ENCODE measurements at regions not wholly inside any gene's neighbourhood (a gene's known extent, or its start where the extent isn't known, plus 50 kb on each side); places are given as distances from the start of the nearest gene placed in this dataset.

DNA sequence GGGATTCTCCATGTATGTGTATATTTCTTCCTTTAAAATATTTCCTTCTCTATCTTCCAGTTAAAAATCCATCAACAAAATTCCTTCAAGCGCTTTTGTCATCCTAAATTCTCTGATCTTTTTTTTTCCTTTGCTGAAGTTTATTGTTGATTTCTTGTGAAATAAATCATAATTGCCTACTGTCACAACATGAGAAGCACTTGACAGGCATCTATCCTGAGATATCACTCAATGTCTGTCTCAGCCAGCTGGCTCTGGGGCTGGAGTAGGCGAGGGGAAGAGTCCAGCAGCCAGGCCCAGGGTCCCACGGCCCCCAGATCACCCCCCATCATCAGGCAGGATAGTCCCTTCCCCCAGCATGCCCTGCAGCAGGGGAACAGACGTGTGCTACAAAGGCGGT, 109.0 kb upstream of the TLE3 start (continued):
- TF ChIP-seq, protein P1, sequence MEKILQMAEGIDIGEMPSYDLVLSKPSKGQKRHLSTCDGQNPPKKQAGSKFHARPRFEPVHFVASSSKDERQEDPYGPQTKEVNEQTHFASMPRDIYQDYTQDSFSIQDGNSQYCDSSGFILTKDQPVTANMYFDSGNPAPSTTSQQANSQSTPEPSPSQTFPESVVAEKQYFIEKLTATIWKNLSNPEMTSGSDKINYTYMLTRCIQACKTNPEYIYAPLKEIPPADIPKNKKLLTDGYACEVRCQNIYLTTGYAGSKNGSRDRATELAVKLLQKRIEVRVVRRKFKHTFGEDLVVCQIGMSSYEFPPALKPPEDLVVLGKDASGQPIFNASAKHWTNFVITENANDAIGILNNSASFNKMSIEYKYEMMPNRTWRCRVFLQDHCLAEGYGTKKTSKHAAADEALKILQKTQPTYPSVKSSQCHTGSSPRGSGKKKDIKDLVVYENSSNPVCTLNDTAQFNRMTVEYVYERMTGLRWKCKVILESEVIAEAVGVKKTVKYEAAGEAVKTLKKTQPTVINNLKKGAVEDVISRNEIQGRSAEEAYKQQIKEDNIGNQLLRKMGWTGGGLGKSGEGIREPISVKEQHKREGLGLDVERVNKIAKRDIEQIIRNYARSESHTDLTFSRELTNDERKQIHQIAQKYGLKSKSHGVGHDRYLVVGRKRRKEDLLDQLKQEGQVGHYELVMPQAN (conservative IDR thresholded peaks at IDR 0.05) = no peak
- no peak for TF ChIP-seq EED (IDR thresholded peaks at IDR 0.05; ENCODE audit: low read depth)
- no peak for TF ChIP-seq SMAD5 (IDR thresholded peaks at IDR 0.05; ENCODE audit: low read depth)
- TF ChIP-seq RFX5 (IDR thresholded peaks at IDR 0.05; ENCODE audit: low read depth, low read length) = no peak
- TF ChIP-seq NRF1 (conservative IDR thresholded peaks at IDR 0.05; ENCODE audit: low read depth, low read length) = no peak
- TF ChIP-seq SP1 (IDR thresholded peaks at IDR 0.05; ENCODE audit: low read depth, low read length) = no peak
- no peak for TF ChIP-seq ZSCAN29 (IDR thresholded peaks at IDR 0.05)
- no peak for TF ChIP-seq SIX5 (IDR thresholded peaks at IDR 0.05; ENCODE audit: low read depth, low read length, severe bottlenecking)
- TF ChIP-seq, protein P2, sequence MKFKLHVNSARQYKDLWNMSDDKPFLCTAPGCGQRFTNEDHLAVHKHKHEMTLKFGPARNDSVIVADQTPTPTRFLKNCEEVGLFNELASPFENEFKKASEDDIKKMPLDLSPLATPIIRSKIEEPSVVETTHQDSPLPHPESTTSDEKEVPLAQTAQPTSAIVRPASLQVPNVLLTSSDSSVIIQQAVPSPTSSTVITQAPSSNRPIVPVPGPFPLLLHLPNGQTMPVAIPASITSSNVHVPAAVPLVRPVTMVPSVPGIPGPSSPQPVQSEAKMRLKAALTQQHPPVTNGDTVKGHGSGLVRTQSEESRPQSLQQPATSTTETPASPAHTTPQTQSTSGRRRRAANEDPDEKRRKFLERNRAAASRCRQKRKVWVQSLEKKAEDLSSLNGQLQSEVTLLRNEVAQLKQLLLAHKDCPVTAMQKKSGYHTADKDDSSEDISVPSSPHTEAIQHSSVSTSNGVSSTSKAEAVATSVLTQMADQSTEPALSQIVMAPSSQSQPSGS (IDR thresholded peaks at IDR 0.05; ENCODE audit: low read length) = no peak
- TF ChIP-seq NFIC (IDR thresholded peaks at IDR 0.05; ENCODE audit: low read depth, low read length) = no peak

DNA sequence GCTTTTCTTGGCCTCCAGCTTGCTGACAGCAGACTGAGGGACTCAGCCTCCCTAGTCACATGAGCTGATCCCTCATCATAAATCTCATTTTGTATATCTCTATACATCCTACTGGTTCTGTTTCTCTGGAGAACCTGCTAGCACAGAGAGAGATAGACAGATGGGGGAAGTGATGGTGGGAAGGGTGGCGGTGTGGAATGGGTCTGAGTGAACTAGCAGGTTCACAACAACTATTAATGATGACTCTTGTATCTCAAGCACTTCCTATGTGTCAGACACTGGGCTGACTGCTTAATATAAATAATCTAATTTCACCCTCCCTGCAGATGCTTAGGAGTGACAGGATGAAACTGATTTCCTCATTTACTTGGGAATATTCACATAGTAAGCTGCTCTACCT, 106.9 kb upstream of the TLE3 start:
- BruUV-seq (replicated peaks) = no TSS peak
- no peaks in the 10 kb centered on the region for H3K9me3 ChIP-seq (replicated peaks; ENCODE audit: control insufficient read depth, insufficient read depth, low read length)
- 85% methylated on average over 1 of the region's 1 CpG for WGBS (ENCODE audit: insufficient coverage, insufficient replicate concordance, low lambda C conversion rate, missing lambda C conversion rate)
- in situ Hi-C loops (cut with MboI) (no loop called here), intact Hi-C loops (cut with micrococcal nuclease; ENCODE audit: unreplicated experiment) (no loop called here)
- H3K27me3 ChIP-seq (replicated peaks in 1 of 2; ENCODE audit: control insufficient read depth in 2 of 2, insufficient read depth in 2 of 2, low read length in 1 of 2) = no peaks in the 10 kb centered on the region; a peak in 1 of 4 replicates
- H2AFZ ChIP-seq (ENCODE audit: control insufficient read depth, low read depth, low read length) = no peak overlapping the region
- H3K4me1 ChIP-seq (ENCODE audit: control insufficient read depth, insufficient read depth, low read length) = no peaks in the 10 kb centered on the region
- CTCF ChIA-PET = no interaction called here
- H3K4me2 ChIP-seq (ENCODE audit: control insufficient read depth, insufficient read depth) = no peak overlapping the region
- no peaks in the 10 kb centered on the region for H4K20me1 ChIP-seq (ENCODE audit: control insufficient read depth, insufficient read depth)
- POLR2A ChIA-PET = no interaction called here
- RAD21 ChIA-PET (ENCODE audit: unreplicated experiment) = no interaction called here
- ATAC-seq (no peak), DNase-seq (ENCODE audit: low read depth, low spot score) (no peak), FAIRE-seq (no peak)
- SMC1A ChIA-PET (ENCODE audit: uncharacterized antibody, unreplicated experiment) = no interaction called here
- no peak overlapping the region for H3K9ac ChIP-seq (ENCODE audit: control insufficient read depth, insufficient read depth, low read length)
- no peaks in the 10 kb centered on the region for H3K36me3 ChIP-seq (ENCODE audit: control insufficient read depth in 2 of 2, insufficient read depth in 2 of 2, low read length in 1 of 2)
- no peak overlapping the region for H3K4me3 ChIP-seq
- no peaks in the 10 kb centered on the region for H3K79me2 ChIP-seq (ENCODE audit: control insufficient read depth, insufficient read depth, low read length)
- H3K27ac ChIP-seq (ENCODE audit: control insufficient read depth, insufficient read depth) = no peak overlapping the region
- no peak for TF ChIP-seq MYC (IDR thresholded peaks at IDR 0.05; ENCODE audit: insufficient read depth, insufficient read length, insufficient replicate concordance, low read length, severe bottlenecking)
- no peak for TF ChIP-seq PAX8 (IDR thresholded peaks at IDR 0.05)
- TF ChIP-seq, protein P3, sequence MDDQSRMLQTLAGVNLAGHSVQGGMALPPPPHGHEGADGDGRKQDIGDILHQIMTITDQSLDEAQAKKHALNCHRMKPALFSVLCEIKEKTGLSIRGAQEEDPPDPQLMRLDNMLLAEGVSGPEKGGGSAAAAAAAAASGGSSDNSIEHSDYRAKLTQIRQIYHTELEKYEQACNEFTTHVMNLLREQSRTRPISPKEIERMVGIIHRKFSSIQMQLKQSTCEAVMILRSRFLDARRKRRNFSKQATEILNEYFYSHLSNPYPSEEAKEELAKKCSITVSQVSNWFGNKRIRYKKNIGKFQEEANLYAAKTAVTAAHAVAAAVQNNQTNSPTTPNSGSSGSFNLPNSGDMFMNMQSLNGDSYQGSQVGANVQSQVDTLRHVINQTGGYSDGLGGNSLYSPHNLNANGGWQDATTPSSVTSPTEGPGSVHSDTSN (IDR thresholded peaks at IDR 0.05; ENCODE audit: insufficient replicate concordance, low read depth, low read length) = no peak
- TF ChIP-seq ATF7 (IDR thresholded peaks at IDR 0.05; ENCODE audit: low read depth) = no peak
- no peak for TF ChIP-seq LARP7 (IDR thresholded peaks at IDR 0.05)
- TF ChIP-seq, protein P4, sequence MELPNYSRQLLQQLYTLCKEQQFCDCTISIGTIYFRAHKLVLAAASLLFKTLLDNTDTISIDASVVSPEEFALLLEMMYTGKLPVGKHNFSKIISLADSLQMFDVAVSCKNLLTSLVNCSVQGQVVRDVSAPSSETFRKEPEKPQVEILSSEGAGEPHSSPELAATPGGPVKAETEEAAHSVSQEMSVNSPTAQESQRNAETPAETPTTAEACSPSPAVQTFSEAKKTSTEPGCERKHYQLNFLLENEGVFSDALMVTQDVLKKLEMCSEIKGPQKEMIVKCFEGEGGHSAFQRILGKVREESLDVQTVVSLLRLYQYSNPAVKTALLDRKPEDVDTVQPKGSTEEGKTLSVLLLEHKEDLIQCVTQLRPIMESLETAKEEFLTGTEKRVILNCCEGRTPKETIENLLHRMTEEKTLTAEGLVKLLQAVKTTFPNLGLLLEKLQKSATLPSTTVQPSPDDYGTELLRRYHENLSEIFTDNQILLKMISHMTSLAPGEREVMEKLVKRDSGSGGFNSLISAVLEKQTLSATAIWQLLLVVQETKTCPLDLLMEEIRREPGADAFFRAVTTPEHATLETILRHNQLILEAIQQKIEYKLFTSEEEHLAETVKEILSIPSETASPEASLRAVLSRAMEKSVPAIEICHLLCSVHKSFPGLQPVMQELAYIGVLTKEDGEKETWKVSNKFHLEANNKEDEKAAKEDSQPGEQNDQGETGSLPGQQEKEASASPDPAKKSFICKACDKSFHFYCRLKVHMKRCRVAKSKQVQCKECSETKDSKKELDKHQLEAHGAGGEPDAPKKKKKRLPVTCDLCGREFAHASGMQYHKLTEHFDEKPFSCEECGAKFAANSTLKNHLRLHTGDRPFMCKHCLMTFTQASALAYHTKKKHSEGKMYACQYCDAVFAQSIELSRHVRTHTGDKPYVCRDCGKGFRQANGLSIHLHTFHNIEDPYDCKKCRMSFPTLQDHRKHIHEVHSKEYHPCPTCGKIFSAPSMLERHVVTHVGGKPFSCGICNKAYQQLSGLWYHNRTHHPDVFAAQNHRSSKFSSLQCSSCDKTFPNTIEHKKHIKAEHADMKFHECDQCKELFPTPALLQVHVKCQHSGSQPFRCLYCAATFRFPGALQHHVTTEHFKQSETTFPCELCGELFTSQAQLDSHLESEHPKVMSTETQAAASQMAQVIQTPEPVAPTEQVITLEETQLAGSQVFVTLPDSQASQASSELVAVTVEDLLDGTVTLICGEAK (IDR thresholded peaks at IDR 0.05; ENCODE audit: borderline replicate concordance) = no peak
- TF ChIP-seq POLR2AphosphoS2 (IDR thresholded peaks at IDR 0.05; ENCODE audit: low read depth, low read length) = no peak
